HG02973 (cell line): ENCODE measurements at regions not wholly inside any gene's neighbourhood (a gene's known extent, or its start where the extent isn't known, plus 50 kb on each side); places are given as distances from the start of the nearest gene placed in this dataset.
"Not testable (repeated sequence)": the region's sequence is repeated elsewhere in the genome, so short reads cannot be mapped to it uniquely, and the experiment has no call there.

Source experiments
- ATAC-seq: cut with Tn5 transposase; IDR thresholded peaks from one replicate; pipeline ENCODE4 v1.9.1; 2021; ENCODE audit warnings: moderate library complexity; ENCODE audit not compliant: unreplicated experiment

GRCh38 chr14:106268013-106268727, 741.8 kb downstream of the TMEM121 start:
- no peak for ATAC-seq

- no peak for ATAC-seq
These were observed 742.6 kb downstream of the TMEM121 start for GRCh38 chr14:106269029-106269428.

- no peak for ATAC-seq
These were observed 743.2 kb downstream of the TMEM121 start for GRCh38 chr14:106269451-106270204.

GRCh38 chr14:106270476-106271121, 744.2 kb downstream of the TMEM121 start:
- ATAC-seq = not testable (repeated sequence)

- no peak for ATAC-seq
These were observed 750.2 kb downstream of the TMEM121 start for GRCh38 chr14:106276326-106277267.

GRCh38 chr14:106277503-106277902, 751.1 kb downstream of the TMEM121 start:
- no peak for ATAC-seq

- ATAC-seq = no peak
These were observed 754.5 kb downstream of the TMEM121 start for GRCh38 chr14:106280876-106281275.

GRCh38 chr14:106286697-106287290, 760.4 kb downstream of the TMEM121 start:
- ATAC-seq = no peak

- ATAC-seq = no peak
These were observed 761.1 kb downstream of the TMEM121 start for GRCh38 chr14:106287506-106287905.

- ATAC-seq = no peak
These were observed 765.2 kb downstream of the TMEM121 start for GRCh38 chr14:106291626-106292025.

GRCh38 chr14:106294324-106294723, 767.9 kb downstream of the TMEM121 start:
- ATAC-seq = no peak

- ATAC-seq = not testable (repeated sequence)
These were observed 774.6 kb downstream of the TMEM121 start for GRCh38 chr14:106300951-106301510.

- ATAC-seq = not testable (repeated sequence)
These were observed 775.2 kb downstream of the TMEM121 start for GRCh38 chr14:106301609-106302008.

- ATAC-seq = no peak
These were observed 776.3 kb downstream of the TMEM121 start for GRCh38 chr14:106302661-106303060.

GRCh38 chr14:106304271-106304670, 777.9 kb downstream of the TMEM121 start:
- no peak for ATAC-seq

GRCh38 chr14:106308839-106309389, 782.5 kb downstream of the TMEM121 start:
- ATAC-seq = peak; percentile 88

GRCh38 chr14:106309423-106309822, 783.0 kb downstream of the TMEM121 start:
- no peak for ATAC-seq

- no peak for ATAC-seq
These were observed 789.1 kb downstream of the TMEM121 start for GRCh38 chr14:106315436-106315835.

- no peak for ATAC-seq
These were observed 791.2 kb downstream of the TMEM121 start for GRCh38 chr14:106317593-106317992.

GRCh38 chr14:106318700-106319099, 792.3 kb downstream of the TMEM121 start:
- ATAC-seq = no peak
